Nephron progenitor cell (in vitro differentiated cells): ENCODE measurements at regions not wholly inside any gene's neighbourhood (a gene's known extent, or its start where the extent isn't known, plus 50 kb on each side); places are given as distances from the start of the nearest gene placed in this dataset.

Experiments used
- DNase-seq: peaks from one replicate; pipeline ENCODE4 v3.0.0; 2021
- H3K27ac Mint-ChIP-seq: 2 replicates; pipeline ENCODE4 v1.8.0; 2021; ENCODE audit warnings: mild to moderate bottlenecking, moderate library complexity, mixed read lengths
- H3K27me3 Mint-ChIP-seq: 2 replicates; pipeline ENCODE4 v1.8.0; 2021; ENCODE audit warnings: mild to moderate bottlenecking, low read depth, mixed read lengths; ENCODE audit not compliant: poor library complexity
- H3K36me3 Mint-ChIP-seq: 2 replicates; pipeline ENCODE4 v1.8.0; 2021; ENCODE audit warnings: low read depth, mixed read lengths
- H3K4me1 Mint-ChIP-seq: 2 replicates; pipeline ENCODE4 v1.8.0; 2021; ENCODE audit warnings: mixed read lengths
- H3K4me3 Mint-ChIP-seq: 2 replicates; pipeline ENCODE4 v1.8.0; 2021; ENCODE audit warnings: mild to moderate bottlenecking, moderate library complexity, mixed read lengths
- H3K9me3 Mint-ChIP-seq: 2 replicates; pipeline ENCODE4 v1.8.0; 2021; ENCODE audit warnings: mild to moderate bottlenecking, moderate library complexity, mixed read lengths
- CTCF ChIP-seq: fragments of 200-600 bp; sonication (generic); IDR thresholded peaks from 2 replicates; pipeline ENCODE4 v1.5.0; 2021; ENCODE audit warnings: antibody characterized with exemption

DNA sequence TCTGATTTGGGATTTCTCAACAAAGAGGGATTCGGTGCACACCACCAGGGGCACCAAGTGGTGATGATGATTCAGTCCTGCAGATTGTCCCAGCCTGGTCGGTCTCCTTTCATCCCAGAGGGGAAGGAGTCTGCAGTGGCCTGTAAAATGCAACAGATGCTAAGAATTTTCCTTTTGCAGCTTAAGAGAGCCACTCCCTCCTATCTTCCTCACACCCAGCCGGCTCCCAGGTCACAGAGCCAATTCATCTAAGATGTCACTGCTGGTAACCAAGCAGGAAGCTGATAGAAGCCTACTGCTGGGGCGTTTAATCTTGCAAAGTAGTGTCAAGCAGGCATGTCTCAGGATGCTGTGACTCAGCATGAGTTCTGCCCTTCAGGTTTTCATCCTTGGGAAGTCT, 203.8 kb upstream of the LRFN2 start:
- Mint-ChIP-seq H3K4me3 (no peak overlapping the region), H3K27ac (no peak overlapping the region), H3K4me1 (peaks cover 30% of the 10 kb centered on the region), H3K27me3 (peaks cover 10% of the 10 kb centered on the region), H3K36me3 (no peaks in the 10 kb centered on the region), H3K9me3 (no peaks in the 10 kb centered on the region)
- TF ChIP-seq CTCF, result no peak
- peak; percentile 19 for DNase-seq

DNA sequence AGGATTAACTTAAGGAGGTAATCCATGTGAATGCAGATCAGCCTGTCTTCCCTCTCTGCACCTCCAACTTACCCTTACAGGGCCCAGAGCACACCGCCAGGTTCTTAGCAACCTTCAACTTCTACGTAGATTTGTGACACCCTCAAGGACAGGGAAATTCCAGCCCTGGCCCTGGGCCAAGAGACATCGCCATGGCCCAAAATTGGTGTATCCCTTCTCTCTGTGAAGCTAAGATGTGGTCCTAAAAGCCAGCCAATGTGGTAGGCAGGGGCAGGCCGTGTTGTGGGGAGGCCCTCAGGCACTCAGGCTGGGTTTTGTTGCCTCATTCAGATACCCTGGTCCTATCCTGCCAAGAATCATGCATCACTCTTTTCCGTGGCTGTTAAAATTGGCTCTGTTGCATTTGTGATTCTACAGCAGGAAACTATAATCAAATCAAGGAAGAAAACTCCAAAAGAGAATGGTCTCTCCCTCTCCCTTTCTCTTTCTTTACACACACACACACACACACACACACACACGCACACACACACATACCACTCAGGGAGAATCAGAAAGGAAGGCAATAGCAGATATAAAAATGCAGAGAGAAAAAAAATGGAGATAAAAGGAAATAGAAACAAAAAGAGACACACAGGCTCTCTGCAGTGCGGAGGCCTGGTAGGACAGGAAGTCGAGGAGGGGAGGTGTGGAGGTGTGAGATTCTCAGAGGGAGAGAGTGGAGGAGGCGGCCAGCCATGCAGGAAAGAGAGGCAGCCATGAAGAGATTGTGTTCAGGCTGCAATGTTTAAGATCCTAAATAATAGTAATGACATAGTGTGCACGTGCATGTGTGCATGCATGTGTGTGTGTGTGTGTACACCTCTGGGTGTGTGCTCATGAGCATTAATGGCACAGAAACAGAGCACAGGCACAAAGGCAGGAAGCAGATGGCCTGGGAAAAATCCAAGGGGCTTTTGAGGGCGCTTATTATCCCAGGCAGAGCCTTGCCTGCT, 201.8 kb upstream of the LRFN2 start:
- Mint-ChIP-seq H3K27ac (peak overlapping the region; percentile 9), H3K27me3 (peaks cover 10% of the 10 kb centered on the region), H3K4me3 (no peak overlapping the region), H3K9me3 (no peaks in the 10 kb centered on the region), H3K36me3 (no peaks in the 10 kb centered on the region), H3K4me1 (peaks cover 30% of the 10 kb centered on the region)
- TF ChIP-seq CTCF, result no peak
- DNase-seq, result peak; percentile 15

- Mint-ChIP-seq H3K27me3 (peaks cover 14% of the 10 kb centered on the region), H3K4me1 (no peaks in the 10 kb centered on the region), H3K27ac (no peak overlapping the region), H3K36me3 (no peaks in the 10 kb centered on the region), H3K9me3 (no peaks in the 10 kb centered on the region), H3K4me3 (no peak overlapping the region)
- no peak for DNase-seq
- TF ChIP-seq CTCF, result no peak
These were observed 195.2 kb upstream of the LRFN2 start for GRCh38 chr6:40782355-40782754.

- no peak for TF ChIP-seq CTCF
- Mint-ChIP-seq H3K9me3 (no peaks in the 10 kb centered on the region), H3K4me1 (no peaks in the 10 kb centered on the region), H3K27me3 (peaks cover 10% of the 10 kb centered on the region), H3K4me3 (no peak overlapping the region), H3K27ac (no peak overlapping the region), H3K36me3 (no peaks in the 10 kb centered on the region)
- no peak for DNase-seq
These were observed 193.5 kb upstream of the LRFN2 start for GRCh38 chr6:40780637-40781036.

DNA sequence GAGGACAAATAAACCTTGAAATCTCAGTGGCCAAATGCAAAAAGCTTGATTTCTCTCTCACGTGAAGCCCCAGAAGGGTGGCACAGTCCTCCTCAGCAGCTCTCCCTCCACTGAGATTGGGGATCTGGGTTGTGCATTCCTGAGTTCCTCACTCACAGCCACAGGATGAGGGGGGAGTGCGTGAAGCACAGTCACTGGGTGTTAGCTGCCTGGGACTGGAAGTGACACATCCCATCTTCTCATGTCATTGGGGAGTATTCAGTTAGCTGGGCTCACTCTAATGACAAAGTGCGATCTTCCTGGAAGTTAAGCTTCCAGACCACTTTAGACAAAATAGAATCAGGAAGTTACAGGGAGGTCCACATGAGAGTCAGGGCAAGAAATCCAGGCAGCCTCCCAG, 192.2 kb upstream of the LRFN2 start:
- Mint-ChIP-seq H3K9me3 (no peaks in the 10 kb centered on the region), H3K4me1 (no peaks in the 10 kb centered on the region), H3K36me3 (no peaks in the 10 kb centered on the region), H3K4me3 (no peak overlapping the region), H3K27ac (no peak overlapping the region), H3K27me3 (peaks cover 13% of the 10 kb centered on the region)
- no peak for TF ChIP-seq CTCF
- DNase-seq, result no peak

DNA sequence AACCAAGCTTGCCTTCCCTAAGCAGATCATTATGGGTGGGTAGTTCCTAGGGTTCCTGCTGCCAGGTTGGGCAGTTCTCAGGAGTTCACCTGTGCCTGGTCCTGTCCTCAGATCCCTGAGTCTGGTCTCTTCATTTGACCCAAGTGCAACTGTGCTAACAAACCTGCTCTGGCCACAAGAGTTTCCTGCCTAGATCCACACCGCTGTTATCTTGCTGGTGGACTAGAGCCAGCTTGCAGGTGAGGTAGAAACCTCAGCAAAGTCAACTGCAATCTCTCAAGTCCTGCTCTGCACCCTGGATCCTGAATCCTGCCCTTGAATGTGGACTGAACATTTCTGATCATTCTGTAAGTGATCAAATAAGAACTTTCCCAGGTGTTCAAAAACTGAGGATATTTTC, 191.8 kb upstream of the LRFN2 start:
- no peak for DNase-seq
- Mint-ChIP-seq H3K4me3 (no peak overlapping the region), H3K27me3 (peaks cover 13% of the 10 kb centered on the region), H3K36me3 (no peaks in the 10 kb centered on the region), H3K27ac (no peak overlapping the region), H3K4me1 (no peaks in the 10 kb centered on the region), H3K9me3 (no peaks in the 10 kb centered on the region)
- TF ChIP-seq CTCF, result no peak
